GM19328 (cell line): ENCODE measurements at regions not wholly inside any gene's neighbourhood (a gene's known extent, or its start where the extent isn't known, plus 50 kb on each side); places are given as distances from the start of the nearest gene placed in this dataset.

Experiments used
- ATAC-seq: cut with Tn5 transposase; IDR thresholded peaks from one replicate; pipeline ENCODE4 v1.9.1; 2021; ENCODE audit warnings: mild to moderate bottlenecking, moderate library complexity; ENCODE audit not compliant: unreplicated experiment

DNA sequence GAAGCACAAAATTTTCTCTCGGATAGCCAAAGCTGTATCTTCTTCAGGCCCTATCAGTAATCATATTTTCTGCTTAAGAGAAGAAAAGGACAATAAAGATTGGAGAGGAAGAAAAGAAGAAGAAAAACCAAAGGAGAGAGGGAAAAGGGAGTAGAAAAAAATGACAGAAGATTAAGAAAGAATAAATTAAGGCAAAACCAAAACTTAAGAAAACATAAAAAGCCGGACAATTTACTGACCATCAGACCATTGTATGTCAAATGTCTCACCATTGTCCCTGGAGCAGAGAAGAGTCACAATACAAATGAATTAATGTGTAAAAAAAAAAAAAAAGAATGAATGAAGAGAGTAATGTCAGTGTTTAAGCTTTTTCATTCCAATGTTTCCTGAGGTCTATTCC is 1274.8 kb downstream of the FSCB start:
- ATAC-seq = no peak

DNA sequence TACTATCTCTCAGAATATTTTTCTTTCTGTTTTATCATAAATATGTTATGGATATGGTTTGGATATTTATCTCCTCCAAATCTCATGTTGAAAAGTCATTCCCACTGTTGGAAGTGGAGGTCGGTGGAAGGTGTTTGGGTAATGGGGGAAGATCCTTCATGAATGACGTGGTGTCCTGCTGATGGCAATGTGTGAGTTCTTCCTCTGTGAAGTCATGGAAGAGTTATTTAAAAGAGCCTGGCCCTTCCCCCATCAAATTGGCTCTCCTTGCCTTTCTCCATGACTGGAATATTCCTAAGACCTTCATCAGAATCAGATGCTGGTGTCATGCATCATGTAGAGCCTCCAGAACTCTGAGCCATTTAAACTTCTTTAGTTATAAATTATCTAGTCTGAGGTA is 1291.6 kb downstream of the FSCB start:
- no peak for ATAC-seq

DNA sequence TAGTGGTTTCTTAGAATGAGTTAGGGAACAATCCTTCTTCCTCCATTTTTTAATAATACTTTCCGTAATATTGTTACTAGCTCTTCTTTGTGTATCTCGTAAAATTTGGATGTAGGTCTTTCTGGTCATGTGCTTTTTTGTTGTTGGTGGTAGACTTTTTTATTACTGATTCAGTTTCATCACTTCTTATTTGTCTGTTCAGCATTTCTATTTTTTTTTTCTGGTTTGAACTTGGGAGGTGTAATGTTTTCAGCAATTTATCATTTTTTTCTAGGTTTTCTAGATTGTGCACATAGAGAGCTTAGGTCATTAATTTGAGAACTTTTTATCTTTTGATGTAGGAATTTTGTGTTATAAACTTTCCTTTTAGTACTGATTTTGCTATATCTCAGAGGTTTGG is 1299.9 kb downstream of the FSCB start:
- no peak for ATAC-seq

DNA sequence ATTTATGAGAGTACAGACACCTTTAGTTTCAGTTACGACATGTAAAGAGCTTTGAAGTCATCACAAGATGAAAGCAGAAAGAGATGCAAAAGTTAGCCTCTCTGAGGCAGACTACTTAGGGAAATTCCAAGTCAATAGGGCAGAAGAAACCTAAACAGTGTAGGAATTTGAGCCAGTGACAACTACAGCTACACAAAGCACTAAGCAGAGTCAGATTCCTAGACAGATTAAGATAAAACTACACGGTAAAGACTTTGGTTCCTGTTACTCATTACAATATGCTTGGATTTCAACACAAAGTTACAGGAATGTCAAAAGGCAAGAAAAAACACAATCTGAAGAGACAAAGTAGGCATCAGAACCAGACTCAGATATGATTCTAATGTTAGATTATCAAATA is 1302.3 kb downstream of the FSCB start:
- ATAC-seq = no peak

DNA sequence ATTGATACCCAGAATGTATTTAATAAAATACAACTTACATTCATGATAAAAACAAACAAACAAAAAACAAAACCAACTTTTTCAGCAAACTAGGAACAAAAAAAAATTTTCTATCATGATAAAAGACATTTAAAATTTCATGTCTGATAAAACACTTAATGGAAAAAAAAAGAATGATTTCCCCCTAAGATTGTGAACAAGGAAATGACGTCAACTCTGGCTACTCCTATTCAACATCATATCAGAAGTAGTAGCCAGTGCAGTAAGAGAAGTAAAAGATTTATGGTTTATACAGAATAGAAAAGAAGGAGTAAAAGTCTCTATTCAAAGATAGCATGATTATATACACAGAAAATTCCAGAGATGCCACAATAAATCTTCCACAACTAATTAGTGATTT is 1306.6 kb downstream of the FSCB start:
- ATAC-seq = no peak

DNA sequence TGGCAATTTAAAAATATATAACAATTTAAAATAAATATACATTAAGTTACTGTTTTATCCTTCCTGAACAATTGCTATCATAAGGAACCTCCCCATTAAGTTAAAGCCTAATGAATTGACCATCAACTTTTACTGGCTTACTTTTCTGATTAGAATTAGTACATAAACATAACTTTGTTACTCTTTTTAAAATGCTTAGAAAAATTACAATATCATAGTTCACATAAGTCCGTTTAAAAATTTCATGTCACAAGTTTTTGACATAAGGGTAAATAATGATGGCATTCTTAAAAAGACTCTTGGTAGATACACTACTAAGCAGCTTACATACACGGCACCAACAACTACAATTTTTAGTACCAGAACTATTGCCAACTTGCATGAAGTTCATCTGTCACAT is 1308.6 kb downstream of the FSCB start:
- no peak for ATAC-seq

DNA sequence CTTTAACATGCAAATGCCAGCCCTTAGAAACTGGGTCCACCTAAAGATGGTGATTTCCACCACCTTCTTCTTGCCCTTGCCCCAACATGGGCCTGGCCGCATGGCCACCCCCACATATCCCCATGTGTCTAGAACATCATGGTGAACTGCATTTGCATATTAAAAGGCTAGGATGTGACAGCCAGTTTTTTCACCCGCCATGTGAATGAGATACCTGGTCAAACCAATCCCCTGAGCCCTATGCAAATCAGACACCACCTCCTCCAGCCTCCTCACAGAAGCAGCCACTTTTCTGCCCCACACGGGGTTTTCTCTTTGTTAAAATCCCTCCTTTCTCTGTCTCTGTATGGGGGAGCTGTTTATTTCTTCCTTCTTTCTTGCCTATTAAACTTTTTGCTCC is 1322.5 kb downstream of the FSCB start:
- ATAC-seq = no peak

DNA sequence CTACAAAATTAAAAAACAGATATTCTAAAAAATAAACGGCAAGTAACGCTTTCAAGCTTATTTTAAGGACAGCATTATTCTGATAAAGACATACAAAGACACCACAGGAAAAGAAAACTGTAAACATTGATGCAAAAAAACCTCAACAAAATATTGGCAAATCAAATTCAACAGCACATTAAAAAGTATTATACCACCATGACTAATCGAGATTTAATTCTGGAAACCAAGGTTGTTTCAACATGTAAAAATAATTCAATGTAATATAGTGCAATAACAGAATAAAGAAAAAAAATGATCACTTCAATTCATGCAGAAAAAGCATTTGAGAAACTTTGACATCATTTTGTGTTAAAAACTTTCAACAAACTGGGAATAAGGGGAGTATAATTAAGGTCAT is 1323.2 kb downstream of the FSCB start:
- no peak for ATAC-seq

DNA sequence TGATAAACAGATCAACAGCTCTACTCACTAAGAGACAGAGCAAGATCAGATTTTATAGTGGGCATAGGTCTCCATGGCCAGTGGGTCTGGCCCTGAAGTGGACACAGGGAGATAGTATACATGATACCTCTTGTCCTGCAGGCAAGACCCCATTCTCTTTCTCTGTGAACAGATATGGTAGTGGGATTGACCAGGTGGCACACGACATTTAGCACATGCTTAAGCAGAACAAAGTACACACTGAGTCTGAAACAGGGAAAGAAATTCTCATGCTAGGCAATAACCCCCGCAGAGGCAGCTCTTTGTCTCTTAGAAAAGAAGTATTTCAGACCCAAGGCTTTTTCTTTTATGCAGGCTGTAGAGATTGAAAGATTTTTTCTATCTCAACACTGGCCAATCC is 1331.2 kb downstream of the FSCB start:
- no peak for ATAC-seq

DNA sequence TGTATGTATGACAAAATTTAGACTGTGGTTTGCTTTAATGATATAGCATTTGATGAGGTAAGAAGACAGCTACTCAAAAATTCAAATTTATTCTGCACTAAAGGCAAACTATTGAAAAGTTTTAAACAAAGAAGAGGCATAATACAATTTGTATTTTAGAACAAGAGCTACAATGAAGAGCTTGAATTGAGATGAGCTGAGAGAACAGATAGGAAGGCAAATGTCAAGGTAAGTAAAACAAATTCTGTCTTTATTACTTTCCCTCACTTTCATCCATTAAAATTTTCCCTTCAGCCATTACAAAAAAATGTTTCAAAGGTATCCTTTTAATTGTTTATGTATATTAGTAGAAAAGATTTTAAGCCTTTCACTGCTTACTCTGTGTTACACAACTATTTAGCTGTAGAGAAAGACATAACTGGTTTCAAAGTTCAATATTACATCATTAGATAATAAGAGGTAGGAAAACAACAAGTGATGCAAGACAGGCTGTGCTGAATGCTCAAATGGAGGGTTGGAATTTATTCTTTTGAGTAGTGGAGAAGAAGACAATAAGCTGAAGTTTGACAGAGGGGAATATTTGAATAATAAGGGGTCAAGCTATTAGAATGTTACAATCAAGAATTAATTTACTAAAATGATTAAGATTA is 1334.1 kb downstream of the FSCB start:
- no peak for ATAC-seq

DNA sequence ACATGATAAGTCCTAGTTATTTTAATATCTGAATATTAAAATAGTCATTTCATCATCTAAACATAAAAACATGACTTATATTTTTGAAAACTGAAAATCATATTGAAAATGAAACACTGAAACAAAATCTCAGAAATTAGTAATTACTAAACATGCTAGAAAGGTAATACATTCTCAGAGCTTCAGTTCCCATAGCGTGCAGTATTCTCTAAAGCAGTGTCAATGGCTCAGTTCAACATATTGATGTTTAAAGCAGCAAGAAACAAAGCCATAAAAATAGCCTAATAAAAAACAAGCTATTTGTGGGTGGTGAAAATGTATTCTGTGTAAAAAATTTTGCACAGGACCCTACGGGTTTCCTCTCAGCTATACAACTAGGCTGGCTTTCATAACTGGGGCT is 1337.4 kb downstream of the FSCB start:
- no peak for ATAC-seq

DNA sequence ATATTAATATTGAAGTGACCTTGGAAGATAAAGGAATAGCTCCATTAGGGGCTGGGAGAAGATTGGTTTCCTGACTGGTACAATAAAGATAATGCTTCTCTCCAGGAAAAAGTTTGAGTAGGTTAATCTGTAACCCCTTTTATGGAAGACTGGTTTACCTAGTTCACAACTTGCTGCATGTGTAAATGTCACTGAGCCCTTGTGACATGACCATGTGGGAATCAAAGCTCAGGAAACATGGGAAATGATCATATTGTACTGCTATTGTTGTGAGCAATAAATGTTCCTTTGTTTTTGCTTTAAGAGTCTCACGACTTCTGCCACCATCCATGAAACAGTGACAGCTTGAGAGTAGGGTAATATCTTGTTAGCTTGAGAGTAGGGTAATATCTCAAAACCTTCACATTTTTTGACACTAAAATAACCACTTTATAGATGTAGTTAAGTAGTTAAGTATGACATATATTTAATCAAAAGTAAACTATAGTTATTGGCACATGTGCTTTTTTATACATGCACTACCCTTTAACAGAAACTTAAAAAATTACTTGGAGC is 1338.6 kb downstream of the FSCB start:
- no peak for ATAC-seq

DNA sequence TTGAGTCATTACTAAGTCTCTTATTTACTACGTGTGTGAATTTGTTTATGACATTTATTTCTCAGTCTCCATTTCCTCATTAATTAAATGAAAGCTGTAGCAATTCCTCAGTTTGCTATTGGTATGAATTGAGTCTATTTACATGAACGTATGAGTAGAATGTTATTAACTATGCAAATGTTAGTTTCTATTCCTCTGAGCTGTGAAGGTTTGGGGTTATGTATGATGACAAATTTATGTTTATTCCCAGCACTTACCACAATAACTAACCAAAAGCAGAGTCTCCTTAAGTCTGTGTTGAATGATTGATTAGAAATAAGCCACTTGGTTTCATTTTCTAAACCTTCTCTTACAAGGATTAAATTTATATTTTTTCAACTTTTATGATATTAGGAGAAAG is 1340.9 kb downstream of the FSCB start:
- no peak for ATAC-seq

DNA sequence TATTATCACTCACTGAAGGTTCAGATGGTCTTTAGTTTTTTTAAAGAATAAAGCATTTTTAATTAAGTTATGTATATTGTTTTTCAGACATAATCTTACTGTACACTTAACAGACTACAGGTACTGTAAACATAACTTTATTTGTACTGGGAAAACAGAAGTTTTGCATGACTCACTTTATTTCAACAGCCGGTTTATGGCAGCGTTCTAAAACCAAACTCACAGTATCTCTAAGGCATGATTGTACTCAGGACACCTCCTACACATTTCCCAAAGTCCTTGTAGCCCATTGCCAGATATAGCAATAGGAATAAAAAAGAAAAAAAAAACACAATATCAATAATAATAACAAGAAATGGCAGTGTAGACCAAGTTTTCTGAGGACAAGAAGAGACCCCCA is 1341.4 kb downstream of the FSCB start:
- ATAC-seq = no peak

DNA sequence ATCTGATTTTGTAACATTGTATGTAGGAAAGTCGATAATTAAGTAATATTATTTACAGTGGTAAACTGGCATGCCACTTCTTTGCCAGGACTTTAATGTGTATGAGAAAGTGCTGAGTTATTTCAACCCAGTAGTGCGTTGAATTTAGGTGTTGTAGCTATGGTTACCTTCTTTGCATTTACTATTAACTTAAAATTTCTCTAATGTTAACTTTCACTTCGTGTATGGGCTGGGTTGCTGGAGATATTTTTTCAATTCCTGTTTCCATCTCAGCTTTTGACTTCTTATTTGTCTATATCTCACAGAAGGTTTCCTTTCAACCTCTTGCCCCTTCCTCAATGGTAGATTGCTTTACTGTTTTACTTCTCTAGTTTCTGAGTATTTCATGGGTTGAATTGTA is 1345.6 kb downstream of the FSCB start:
- no peak for ATAC-seq

DNA sequence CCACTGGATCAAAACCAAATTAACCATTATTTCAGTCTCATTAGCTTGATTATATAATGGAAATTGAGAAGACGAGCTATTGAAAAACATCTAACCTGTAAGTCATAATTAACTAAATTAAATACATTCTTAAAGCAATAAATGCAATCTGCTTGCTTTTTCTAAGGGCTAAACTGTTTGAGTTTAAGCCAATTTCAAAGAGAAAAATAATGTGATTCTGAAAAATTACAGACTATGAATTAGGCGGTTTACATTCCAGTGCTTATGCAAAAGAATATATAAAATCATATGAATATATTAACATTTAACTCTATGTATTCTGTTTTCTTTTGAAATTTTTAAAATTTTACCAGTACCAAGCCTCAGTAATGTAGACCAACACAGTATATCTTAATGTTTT is 1349.4 kb downstream of the FSCB start:
- ATAC-seq = no peak

DNA sequence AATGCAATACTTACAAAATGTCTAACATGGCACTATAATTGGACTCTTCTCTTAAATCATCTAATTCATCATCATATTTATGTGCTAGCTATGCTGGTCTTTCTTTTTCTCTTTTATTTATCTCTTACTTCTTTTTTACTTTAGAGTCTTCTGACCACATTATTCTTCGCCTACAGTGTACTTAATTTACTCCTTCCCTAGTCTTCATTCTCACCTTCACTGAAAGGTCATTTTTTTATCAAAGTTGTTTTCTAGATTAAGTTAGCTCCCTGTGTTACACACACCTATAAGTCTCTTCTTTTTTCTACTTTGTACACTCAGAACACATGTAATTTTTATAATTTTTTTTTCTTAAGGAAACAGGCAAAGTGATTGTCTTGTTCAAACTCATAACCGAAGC is 1351.2 kb downstream of the FSCB start:
- no peak for ATAC-seq

DNA sequence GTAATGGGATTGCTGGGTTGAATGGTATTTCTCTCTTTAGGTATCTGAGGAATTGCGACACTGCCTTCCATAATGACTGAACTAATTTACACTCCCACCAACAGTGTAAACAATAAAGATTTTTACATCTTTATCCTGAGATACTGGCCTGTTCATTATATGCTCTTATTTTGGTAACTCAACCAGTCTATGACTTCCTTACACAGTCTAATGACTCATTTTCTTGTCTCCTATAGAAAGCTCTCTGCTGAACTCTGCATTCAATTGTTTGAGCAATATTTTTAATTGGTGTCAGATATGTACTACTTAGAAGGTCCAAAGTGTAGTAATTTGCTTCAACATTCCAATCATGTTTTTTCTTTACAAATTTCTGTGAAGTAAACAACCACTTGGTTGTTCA is 1351.8 kb downstream of the FSCB start:
- no peak for ATAC-seq

DNA sequence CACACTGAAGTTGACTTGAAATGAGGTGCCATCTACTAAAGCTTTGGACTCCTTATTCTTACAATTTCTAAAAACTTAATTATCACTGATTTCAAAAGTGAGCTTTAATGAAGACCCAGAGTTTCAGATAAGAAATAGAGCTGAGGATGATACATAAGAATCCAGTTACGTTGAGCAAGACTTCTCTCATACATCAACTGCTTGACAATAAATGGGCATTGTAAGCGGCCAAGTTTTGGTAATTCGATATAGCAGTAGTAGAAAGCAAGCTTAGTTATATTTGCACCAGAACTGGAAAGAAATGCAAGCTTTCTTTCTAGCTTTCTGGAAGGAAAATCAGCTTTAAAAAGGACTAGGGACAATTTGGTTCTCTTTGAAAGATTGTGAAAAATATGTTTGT is 1359.6 kb downstream of the FSCB start:
- ATAC-seq = no peak

DNA sequence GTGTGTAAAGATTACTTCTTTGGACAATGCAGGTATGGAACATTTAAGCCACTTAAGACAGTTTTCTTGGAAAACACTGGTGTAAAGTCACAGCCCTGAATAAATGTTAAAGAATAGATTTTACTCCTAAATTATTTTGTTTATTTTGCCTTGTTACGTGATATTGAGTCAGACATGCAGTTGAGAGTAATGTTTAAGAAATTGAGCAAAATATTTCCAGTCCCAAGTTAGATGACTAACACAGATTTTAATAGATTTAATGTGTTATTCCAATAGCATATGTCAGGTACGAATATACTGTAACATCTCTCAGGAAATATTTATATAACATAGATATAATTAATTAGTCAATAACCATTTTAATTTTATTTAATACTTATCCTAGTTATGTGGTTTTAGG is 1361.7 kb downstream of the FSCB start:
- ATAC-seq = no peak

DNA sequence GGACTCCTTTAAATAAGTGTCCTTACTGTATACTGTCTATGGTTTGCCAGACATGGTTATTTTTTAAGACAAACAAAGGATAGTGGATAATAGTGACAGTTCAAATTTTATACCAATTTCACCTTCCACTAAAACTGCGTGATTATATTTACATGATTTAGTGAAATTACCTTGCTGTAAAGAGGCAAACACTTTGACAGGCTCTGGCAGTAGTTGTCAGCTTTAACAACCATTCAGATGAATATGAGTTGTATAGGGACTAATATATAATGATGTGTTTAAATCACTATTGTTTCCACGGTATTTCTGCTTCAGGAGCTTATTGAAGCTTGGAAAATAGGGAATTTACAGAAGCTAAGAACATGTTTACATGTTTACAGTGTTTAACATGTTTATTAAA is 1364.0 kb downstream of the FSCB start:
- ATAC-seq = no peak

DNA sequence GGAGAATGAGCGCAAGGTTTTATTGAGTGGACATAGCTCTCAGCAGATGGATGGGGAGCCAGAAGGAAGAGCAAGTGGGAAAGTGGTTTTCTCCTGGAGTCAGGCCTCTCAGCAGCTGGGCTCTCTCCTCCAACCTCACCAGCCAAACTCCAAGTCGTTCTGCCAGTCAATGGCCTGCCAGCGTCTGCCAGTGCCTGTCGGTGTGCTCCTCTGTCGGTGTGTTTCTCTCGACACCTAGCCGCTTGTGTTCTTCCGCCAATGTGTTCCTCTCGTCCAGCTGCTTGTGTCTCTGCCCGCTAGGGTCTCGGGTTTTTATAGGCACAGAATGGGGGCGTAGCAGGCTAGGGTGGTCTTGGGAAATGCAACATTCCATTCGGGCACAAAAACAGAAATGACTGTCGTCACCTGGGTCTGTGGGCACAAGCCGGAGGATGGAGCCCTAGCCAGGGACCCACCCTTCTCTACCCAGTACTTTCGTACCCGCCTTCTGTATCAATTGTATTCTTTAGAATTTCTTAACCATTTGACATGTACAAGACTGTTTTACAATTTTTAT is 1365.4 kb downstream of the FSCB start:
- no peak for ATAC-seq

DNA sequence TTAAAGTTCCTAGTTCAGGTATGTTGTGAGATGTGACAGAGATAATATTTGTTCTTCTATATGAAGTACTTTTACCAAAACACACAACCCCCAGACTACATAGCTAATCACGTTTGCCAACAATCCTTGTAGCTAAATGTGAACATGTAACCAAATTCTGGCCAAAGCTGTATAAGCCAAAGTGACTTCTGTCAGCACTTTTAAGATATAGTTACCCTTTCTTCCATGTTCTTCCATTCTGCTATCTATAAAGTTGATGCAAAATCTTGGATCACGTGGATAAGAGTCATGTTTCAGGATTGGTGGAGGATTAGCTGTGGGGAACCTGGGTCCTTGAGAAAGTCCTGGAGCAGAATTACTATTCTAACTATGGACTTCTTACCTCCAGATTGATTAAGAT is 1366.6 kb downstream of the FSCB start:
- ATAC-seq = no peak
